ENCODE measurements at regions not wholly inside any gene's neighbourhood (a gene's known extent, or its start where the extent isn't known, plus 50 kb on each side); places are given as distances from the start of the nearest gene placed in this dataset.

DNA sequence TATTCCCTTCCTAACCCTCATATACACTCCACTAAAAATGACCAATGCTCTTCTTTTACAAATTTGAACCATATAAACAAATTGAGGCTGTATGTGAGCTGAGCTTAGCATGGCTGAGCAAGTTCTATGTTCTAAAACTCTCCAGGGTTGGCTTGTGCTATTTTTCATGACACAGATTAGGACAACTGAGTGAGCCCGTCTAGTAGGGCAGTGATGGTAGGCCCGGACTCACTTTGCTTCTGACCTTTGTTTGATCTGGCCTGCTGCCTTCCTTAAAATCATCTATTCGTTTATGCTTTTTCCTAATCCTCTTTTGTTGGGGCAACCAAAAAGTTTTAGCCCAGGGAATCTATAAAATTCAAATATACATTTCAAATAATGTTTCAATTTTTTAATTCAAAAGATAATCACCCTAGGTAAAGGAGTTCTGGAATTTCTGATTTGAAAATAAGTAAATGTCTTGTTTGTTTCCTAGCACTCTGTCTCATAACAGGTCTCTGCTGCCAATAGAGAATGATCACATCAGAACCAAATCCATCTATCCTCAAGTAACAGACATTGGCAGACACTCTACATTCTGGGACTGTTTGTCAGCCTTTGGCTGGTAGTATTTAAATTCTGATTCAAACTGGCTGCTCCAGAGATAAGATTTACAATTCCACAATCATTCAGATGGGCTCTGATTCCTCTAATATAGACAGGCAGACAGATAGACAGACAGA is 217.0 kb upstream of the TARS1 start:
- DNase-seq: no peak

DNA sequence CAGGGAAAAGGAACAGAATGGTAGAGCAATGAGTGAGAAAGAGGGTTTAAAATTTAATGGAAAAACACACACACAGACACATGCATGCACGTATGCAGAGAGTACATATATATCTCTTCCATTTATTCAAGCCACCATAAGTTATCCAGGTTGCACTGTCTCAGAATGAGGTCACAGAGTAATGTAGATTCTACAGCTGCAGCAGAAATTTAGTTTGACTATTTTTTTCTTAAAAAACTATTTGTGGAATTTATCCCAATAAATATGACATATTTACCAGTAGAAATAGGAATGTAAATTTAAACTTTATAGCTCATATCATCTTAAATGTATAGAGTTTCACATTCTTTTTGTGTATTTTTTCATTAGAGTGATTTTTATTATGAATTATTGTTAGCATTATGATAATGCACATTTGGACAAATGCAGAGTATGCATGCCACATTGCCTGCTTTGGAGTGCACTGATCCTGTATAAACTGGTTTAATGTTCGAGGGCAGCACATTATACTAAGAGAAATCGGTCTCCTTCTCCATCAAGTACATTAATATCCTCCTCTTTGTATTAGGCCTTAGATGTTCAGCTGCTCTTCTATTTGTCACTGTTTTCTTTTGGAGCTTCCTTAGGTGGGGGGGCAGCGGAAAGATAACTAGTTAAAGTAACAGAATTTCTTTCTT is 216.3 kb upstream of the TARS1 start:
- DNase-seq: no peak

DNA sequence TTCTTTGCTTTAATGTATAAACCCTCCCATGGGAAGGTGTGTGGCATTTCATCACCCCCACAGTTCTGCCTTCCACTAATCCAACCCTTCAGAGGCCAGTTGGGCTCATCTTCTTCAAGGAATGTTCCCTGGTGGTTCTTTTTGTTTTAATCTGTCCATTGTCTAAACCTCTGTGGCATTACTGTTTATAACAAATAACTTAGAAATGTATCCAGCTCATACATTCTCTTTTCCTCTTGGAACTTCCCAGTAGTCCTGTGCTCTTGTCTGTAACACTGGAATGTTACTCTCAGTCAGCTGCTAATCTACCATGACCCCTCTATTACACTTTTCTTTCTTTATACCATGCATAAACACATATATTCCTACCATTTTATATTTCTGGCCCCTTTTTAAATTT is 213.5 kb upstream of the TARS1 start:
- DNase-seq: no peak

DNA sequence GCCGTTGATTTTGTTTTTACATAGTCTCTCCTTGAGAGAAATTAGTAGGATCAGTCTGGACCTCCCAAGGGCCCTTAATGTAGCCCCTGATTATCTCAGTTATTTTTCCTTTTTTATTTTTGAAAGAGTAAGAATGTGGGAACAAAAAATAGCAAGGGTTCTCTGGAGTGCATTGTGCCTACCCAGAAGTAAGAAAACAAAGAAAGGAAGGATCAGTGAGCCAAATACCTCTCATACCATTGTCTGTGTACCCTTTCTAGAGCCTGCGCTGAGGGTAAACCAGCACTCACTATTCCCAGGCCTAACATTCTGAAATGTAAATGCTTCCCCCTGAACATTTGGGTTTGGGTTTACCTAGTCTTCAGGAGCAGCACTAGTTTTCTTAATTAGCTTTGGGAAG is 213.0 kb upstream of the TARS1 start:
- DNase-seq: no peak

DNA sequence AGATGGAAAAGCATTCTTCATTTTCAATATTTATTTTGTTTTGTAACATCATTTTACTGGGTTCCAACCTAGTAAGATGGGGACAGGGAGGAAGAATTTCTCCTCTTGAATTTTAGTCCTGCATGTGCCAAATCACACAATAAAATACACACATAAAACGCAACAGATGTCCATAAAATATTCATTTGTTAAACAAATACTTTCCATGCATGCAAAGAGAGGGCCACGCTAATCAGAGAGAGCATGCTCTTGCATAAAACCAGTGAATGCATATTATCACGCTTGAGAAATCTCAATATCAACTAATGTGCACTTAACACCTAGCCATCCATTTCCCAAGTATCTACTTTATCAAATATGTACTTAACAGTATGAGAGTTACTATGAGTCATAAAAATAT is 212.6 kb upstream of the TARS1 start:
- no peak for DNase-seq

DNA sequence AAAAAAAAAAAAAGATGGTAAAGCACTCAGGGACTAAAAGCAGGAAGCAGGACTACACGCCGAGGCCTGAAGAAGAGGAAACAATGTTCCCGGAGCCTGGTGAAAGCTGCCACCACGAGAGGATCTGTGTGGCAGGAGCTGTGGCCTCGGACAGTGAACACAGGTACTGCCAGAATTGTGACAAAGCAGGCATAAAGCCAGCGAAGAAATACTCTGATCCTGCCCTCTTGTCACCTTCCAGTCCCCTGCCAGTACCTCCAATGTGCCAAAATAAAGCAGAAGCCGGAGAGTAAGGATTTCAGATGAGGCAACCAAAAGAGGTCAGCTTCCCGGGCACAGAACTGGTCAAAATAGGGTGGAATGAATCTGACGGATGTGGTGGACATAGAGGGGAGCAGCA is 211.5 kb upstream of the TARS1 start:
- no peak for DNase-seq

DNA sequence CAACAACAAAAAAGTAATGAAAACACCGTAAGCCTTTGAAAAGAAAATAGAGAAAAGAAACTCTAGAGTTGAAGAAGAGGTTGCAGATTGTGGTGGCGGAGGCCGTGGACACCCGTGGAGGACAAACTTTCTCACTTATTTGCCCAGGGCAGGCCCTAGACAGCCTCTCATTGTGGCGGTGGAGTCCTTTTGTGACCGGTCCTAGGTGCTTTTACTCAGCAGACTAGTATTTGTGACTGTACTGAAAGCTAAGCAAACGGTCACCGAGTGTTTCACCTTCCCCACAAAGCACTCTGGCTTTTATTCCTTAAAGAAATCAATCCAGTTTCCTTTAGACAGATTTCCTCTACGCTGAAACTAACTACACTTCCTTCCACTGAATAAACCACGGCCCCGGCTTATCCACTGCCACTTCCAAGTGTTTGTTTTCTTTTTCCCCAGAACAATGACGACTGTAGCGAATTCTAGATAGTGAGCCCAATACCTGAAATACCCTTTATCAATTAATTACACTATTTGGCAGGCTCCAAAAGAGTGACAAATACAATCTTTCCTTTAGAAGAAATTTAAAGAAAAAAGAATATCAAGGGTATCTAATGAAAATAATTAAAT is 210.2 kb upstream of the TARS1 start:
- no peak for DNase-seq

DNA sequence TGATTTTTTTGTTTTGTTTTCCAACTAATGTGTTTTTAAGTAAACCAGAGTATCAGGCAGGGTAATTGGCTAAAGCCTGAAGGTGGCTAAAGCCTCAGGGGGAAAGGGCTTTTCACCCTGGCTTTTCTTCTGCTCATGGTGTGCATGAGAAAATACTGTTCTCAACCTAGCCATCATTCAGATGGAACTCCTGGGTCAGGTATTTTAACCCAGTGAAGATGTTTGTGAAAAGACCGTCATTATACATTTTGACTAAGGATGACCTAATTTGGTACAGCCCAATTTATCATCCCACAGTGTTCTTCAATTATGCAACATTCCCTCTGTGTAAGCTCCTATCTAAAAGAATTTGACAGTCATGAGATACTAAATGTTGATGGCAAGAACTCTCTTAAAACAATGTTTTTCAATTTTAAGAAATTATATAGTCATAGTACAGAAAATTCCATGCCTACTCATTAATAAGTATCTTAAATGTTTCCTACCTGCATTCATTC is 209.5 kb upstream of the TARS1 start:
- DNase-seq: no peak

DNA sequence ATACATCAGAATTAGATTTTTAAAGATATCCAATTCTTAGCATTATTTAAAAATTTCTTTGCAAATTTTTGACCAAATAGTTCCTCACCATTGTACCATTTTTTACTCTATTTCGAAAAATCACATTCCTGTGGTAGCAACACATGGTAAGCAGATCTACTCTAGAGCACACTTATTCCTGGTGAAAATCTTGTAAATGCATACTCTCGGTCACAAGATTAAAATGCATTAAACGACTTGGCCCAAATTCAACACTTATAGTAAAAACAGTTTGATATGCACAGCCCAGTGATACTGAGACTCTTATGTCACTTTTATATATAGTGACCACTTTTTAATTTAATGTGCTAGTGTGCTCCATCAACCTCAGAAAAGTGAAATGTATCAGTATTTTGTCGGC is 208.8 kb upstream of the TARS1 start:
- no peak for DNase-seq

DNA sequence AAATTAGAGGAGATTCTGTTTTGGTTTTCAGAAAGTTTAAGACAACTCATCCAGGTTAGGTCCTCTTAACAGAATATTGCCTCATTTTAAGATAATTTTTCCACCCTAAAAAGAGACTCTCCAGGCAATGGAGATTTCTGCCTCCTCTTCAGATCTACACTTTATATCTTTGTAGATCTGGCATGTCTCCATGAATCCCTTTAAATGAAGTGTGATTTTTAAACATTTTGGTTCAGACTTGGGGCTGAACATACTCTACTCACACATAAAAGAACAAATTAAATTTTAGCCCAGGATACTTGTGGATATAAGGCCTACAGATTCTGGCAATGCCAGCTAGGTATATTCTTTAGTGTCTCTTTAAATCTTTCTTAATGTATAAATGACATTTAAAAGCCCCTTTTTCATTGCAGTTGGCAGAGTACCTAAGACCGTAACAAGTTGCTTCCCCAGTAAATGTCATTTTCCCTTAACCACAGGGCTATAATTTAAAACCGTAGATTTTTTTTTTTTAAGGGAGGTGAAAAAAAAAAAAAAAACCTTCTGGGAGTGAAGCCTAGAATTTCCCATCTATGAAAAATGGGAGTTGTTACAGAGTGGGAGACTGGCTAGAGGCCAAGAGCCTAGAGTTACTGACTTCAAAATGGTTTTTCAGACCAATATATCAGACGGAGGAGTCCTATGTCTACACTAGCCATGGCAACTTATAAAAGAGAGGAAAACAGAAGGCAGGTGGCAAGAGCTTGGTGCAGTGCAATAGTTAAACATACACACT is 207.8 kb upstream of the TARS1 start:
- no peak for DNase-seq

DNA sequence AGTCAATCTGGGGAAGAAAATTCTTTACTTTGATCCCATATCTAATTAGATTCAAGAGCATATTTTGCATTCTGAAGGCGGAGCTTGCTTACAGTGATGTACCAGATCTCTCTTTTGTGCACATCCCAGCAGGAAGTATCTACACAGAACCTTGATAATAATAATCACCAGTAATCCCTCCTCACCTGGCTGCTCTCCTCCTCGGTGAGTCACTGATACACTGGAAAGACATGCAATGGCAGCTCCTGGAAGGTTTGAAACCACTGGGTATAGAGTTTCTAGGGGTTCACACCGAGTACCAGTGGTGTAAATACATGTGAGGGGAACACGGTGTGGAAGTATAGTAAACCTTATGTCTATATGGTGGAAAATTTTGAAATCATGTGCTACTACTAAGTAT is 205.5 kb upstream of the TARS1 start:
- no peak for DNase-seq

DNA sequence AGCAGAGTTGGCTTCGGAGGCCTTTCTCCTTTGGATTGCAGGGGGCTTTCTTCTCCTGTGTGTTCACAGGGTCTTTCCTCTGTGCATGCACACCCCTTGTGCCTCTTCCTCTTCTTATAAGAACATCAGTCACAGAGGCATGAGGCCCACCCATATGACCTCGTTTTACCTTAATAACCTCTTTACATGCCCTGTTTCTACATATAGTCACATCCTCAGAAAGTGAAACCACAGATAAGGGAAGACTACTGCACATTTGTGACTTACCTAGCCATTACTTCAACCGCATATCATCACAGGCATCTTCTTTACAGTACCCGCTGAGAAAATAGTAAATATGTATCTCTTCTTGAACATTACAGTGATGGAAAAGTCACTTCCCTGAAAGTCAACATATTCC is 204.9 kb upstream of the TARS1 start:
- DNase-seq: no peak

DNA sequence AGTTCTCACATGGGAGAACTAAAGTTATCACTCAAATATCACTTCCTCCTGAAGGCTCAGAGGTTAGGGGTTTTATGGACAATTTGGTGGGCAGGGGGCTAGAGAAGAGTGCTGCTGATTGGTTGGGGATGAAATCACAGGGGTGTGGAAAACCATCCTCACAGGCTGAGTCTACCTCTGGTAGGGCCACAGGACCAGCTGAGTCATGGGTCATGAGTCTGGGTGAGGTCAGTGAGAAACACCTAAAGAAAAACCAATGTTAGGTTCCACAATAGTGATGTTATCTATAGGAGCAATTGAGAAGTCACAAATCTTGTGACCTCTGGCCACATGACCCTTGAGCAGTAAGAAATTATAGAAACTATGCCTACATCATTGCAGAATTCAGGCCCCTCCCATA is 203.3 kb upstream of the TARS1 start:
- DNase-seq: no peak

DNA sequence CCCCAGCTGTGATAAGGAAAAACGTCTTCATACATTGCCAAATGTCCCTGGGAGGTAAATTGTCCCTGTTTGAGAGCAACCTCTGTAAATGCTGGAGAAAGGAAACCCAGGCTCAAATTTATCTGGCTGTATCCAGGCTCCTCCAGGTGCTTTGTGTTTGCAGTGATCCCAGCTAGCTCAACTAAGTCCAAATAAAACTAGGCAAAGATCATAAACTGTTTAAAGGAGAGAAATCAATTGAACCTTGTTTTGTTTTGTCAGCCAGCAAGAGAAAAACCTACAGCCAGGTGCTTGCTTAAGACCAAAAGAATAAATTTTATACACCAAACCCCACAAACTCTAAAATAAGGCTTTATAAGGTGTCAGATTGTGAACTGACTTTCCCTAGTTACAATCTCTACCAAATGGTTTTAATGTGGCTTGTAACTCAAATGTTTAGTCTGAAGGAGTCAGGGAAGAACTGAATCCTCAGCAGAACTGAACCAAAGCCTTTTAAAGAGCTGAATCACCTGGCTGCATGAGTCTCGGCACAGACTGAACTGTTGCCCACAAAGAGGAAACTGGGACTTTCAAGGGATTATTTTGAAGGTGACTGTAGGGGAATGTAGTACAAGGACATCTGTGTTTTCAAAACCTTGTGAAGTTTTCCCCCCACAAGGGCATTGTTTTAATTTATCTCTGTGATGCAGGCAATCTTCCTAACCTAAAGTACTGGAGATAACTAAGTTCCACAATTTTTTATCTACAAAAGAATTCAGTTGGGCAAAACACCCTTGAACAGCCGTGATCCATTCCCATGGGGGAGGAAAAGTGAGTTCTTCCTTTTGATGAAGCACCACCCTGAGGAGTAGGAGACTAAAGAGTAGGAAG is 201.7 kb upstream of the TARS1 start:
- no peak for DNase-seq

DNA sequence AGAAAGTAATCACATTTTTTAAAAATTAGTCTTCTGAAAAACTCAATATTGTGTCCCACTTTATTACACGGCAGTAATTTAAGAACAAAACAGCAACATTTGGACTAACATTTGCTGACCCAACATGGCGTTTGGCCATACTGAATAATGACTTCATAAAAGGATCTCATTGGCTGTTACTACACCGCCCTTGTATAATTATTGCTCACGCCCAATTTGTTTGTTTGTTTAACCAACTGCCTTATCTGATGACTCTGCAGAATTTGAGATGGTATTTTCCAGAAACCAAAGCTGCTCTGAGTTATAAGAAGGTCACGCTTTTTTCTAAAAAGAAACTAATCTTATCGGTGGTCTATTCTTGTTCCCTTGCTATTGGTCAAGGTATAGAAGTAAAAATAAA is 200.2 kb upstream of the TARS1 start:
- no peak for DNase-seq

DNA sequence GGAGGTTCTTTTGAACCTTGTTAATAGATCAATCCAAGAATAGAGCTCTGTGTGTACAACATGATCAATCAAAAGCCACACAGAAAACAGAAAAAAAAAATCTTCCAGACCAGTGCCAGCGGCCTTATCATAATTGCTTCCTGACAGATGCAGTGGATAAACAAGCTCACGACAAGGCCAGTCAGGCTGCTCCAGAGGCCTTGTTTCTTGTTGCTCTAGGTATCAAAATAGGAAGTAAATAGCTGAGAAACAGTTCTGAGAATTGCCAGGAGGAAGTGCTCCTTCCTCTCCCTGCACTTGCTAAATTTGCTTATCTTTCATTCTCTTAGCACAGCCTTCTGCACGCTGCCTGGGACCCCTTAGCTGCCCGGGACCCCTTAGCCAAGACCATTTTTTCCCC is 199.0 kb upstream of the TARS1 start:
- DNase-seq: no peak

DNA sequence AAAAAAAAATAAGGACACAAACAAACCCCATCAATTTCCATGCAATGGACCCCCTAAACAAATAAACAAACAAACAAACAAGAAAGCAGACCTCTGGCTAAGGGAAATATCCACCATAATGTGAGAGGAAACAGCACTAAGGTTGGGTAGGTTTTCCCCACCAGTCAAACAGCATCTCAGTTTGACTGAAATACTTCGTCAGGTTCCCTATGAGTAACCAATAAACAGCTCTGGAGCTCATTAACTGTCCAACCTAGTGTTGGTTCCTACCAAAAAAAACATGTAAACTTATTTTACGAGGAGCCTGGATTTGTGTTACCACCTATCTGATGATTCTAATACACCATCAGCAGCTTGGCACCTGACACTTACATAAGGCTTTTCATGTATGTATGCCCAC is 198.5 kb upstream of the TARS1 start:
- DNase-seq: no peak

DNA sequence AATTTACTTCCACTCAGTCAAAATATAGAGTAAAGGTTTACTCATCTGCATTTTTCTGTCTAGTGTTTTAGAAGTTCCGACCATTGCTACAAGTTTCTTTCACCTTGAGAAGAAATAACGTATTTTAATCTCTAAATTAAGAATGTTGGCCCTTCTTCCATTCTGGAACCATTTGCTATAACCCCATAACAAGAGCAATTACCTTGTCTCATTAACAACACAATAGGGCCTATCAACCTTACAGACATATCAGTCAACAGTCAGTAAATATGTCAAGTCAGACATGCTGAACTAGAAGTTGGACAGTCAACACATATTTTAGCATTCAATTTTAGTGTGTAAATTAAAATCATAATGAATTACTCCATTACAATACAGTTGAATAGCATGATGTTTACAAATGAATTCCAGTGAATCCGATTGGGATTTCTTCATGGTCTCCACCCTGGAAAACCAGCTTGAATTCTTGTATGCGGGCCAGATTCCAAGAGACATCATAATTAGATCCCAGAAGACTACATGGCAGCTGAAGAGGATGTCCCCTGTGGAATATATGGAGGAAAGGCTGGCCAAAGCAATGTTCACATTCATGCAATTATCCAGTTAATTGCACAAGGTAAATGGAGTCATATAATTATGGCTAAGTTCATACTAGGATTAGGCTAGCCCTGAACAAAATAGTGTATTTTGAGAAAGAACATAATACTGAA is 196.2 kb upstream of the TARS1 start:
- no peak for DNase-seq

DNA sequence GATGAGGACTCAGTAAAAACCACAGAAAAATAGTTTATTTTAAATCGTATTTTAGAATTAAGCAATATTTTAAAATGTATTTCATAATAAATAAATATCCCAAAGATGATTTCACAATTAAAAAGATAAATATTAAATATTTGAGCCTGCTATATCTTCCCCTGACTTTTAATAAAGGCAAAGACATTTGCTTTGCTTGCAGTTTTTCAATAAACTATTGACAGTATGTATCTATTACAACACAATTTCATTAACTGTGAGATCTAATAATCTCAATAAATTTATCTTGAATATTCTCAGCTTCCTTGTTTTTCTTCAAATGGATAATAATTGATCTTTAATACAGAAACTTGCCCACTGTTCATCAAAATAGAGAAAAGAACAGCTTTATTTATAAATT is 186.2 kb upstream of the TARS1 start:
- DNase-seq: no peak

DNA sequence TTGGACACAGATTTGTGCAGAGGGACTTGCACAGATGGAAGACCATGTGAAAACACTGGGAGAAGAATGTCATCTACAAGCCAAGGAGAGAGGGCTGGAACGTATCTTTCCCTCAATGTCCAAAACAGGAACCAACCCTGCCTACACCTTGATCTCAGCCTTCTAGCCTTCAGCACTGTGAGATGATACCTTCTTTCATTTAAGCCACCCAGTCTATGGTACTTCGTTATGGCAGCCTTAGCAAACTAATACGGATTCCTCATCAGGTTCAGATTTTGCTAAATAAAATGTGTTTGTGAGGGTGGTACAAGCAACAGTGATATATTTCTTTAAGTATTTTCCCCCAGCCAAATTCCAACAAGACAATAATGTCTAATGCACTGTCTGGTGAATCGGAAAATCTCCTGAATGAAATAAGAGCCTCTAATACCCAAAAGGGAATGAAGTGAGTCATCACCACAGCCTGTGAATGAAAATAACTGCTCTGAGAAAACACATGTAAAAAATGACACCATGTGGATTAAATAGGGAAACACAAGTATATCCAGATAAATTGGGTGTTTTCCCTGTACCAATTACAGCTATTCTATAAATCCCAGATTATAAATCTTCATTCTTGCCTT is 182.8 kb upstream of the TARS1 start:
- no peak for DNase-seq

DNA sequence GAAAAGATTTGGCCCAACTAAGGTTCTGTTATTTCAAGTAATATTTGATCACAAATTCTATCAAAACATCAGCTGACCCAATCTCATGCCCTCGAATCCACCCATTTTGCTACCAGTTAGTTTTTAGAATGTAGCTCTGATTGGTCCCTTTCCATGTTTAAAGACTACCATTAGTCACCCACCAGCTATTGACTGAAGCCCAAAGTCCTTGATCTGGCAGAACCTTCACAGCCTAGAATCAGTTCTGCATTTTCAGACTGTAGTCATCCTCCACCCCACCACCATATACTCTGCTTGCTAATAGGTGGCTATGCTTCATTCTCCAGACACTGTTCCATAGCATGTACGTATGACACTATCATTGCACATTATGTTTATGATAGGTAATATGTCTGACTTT is 182.2 kb upstream of the TARS1 start:
- DNase-seq: no peak
